ENCODE measurements at regions not wholly inside any gene's neighbourhood (a gene's known extent, or its start where the extent isn't known, plus 50 kb on each side); places are given as distances from the start of the nearest gene placed in this dataset.
"Not testable (repeated sequence)": the region's sequence is repeated elsewhere in the genome, so short reads cannot be mapped to it uniquely, and the experiment has no call there.

GRCh38 chr16:72453856-72454255 lies 281.9 kb upstream of the PMFBP1 start:
- not testable (repeated sequence) for DNase-seq

- DNase-seq = no peak
These were observed 272.7 kb upstream of the PMFBP1 start for GRCh38 chr16:72444696-72445095.

GRCh38 chr16:72443809-72444208 lies 271.9 kb upstream of the PMFBP1 start:
- no peak for DNase-seq

DNA sequence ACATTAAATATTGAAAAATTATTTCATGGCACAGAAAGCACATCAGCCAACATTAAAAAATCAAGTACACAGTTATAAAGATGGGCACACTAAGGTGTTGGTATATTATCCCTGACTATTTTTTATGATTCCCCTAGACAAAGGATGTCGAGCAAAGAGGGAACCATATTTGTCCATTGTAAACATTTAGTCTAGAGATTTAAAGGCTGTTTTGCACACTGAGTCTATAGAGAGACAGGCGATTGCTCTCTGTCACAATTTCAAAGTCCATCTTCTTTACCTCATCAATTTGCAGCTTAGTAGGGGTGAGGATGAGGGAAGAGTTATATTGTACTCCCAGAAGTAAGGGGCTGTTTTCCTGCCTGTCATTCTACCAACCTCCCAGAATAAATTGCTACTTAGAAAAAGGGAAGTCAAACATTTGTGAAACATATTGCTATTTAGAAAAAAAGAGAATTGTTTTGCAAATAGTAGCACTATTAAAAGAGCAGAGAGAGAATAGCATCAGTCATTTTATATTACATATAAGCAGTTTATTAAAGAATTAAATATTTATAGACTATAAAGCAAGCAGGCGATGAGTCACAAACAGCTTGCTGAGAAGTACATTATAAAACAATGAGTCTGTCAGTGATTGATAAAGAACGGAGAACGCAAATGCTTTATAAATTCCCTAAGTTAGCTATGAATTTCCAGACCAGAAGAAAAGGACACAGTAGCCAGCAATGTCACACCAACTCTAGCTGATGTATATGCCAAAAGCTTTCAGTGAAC lies 270.6 kb upstream of the PMFBP1 start:
- DNase-seq = no peak

DNA sequence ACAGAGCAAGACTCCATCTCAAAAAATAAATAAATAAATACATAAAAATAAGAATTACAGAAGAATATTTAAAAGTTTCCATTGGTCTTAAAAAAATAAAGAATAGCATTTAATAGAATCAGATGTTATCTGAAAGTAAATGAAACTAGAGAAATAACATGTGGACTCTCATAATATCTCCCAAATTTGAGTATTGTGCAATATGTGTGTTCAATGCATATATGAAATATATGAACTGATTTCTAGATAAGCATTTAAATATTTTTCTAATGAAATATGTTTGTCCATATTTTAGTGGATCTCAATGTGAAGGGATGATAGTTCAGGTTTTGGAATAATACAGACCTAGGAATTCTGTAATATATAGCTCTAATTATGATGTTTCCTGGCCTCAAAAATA lies 265.9 kb upstream of the PMFBP1 start:
- DNase-seq = no peak

DNA sequence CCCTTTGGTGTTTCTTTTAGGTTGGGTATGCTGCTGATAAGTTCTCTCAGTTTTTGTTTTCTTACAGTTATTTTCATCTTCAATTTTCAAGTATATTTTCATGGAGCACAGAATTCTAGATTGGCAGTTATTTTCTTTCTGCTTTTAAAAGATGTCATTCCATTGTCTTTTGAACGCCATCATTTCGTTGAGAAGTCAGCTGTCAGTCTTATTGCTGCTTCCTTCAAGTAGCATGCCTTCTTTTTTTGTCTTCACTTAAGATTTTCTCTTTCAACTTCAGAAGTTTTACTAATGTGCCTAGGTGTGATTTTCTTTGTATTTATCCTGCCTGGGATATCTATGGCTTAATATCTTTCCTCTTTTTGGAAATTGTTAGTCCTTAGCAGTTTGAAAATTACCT lies 262.2 kb upstream of the PMFBP1 start:
- DNase-seq = no peak

- no peak for DNase-seq
These were observed 258.2 kb upstream of the PMFBP1 start for GRCh38 chr16:72430121-72430520.

DNA sequence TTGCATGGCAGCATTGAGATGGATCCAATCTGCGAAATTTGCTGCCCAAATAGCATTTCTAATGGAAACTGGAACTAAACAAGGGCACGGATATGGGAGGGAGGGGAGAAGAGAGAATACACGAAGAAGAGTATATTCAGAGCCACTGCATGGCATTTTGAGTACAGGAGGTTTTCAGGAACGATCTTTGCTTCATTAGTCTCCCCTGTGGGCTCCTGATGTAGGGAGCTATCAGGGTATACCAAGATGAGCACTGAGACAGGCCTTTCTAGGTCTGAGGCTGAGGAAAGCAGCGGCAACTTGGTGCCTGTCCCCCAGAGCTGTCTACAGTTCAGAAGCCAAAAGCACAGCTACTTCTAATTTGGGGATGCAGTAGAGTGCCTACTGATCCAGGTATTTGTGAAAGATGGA lies 257.7 kb upstream of the PMFBP1 start:
- no peak for DNase-seq

GRCh38 chr16:72428681-72429376 lies 256.9 kb upstream of the PMFBP1 start:
- DNase-seq = no peak

GRCh38 chr16:72427783-72428331 lies 255.9 kb upstream of the PMFBP1 start:
- DNase-seq = no peak

- no peak for DNase-seq
These were observed 255.3 kb upstream of the PMFBP1 start for GRCh38 chr16:72427051-72427782.

DNA sequence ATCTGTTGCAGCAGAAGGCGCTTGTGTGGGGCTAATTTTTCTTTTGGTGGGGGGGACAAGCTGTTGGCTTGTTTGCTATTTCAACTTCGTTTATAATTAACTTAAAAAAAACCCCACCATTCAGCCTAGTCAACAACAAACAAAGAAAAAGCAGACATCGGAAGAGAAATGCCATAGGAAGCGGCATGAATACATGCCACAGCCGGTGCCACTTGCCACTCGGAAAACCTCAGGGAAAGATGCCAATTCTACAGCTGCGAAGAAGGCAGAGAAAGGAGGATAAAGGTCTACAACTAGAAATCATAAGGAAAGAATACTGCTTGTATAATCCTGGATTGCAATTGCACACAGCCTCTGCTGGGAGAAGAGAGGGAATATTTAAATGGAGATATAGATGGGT lies 254.4 kb upstream of the PMFBP1 start:
- DNase-seq = no peak

DNA sequence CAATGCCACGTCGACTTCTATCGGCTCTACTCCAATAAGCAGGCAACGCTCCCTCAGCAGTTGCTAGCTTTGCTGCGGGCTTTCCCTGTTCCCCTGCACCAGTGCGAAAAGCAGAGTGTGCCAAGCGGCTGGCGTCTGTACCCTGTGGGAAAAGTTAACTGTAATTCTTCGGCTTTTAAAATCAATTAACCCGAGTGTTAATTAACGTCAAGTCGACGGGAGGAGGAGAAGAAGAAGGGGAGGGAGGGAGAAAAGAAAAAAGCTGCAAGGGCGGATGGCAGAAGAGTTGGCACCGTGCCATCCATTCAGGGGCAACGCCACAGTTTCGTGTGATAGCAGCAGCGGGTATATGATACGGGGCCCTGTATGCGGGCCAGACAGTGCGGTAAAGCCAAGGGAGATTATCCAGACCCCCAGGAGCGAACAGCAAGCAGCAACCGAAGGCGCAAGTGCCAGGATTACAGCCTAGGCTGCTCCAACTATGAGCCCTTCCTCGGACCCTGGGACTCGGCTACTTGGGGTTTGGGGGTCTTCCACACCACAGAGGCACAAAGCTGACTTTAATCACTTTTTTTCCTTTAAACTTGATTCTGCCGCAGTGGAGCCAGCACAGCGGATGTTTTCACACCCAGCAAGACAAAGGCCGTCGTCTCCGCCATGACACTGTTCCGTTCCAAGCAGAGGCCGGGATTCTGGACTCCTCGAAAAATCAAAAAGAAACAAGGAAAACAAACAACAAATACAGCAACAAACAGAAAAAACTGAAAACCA lies 253.8 kb upstream of the PMFBP1 start:
- DNase-seq = no peak

- no peak for DNase-seq
These were observed 252.8 kb upstream of the PMFBP1 start for GRCh38 chr16:72424757-72425156.

DNA sequence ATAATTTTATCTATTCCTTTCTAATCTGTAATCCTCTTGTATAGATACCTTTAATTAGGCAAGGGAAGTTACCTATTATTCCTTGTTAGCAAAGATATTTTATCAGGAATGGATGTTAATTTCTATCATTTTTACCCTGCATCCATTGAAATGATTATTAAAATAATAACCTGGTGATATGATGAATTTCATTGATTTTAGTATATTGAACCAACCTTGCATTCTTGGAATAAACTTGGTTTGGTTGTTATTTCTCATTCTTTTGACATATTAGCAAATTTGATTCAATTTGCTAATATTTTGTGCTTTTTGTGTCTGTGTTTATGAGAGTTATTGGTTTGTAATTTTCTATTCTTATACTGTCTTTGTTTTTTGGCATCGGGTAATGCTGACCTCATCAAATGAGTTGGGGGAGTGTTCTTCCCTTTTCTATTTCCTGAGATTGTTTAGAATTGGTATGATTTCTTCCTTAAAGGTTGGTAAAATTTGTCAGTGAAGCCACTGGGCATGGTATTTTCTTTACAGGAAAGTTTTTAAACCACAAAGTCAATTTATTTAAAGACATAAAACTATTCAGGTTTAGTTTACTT lies 250.4 kb upstream of the PMFBP1 start:
- DNase-seq = no peak

DNA sequence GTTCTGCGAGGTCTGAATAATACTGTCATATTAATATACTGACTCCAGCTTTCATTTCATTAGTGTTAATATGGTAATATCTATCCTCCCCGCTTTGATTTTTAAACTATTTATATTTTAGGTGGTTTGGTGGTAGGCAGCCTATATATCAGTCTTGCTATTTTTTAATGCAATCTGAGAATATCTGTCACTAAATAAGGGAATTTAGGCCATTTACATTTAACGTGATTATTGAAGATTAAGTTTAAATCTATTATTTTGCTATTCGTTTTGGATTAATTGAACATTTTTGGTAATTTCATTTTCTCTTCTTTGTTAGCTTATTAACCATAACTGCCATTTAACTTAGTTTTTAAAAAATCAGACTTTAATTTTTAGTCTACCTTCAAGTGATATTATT lies 247.7 kb upstream of the PMFBP1 start:
- no peak for DNase-seq

GRCh38 chr16:72415379-72415778 lies 243.4 kb upstream of the PMFBP1 start:
- no peak for DNase-seq

GRCh38 chr16:72410492-72410891 lies 238.5 kb upstream of the PMFBP1 start:
- no peak for DNase-seq

- no peak for DNase-seq
These were observed 237.5 kb upstream of the PMFBP1 start for GRCh38 chr16:72409423-72409822.

DNA sequence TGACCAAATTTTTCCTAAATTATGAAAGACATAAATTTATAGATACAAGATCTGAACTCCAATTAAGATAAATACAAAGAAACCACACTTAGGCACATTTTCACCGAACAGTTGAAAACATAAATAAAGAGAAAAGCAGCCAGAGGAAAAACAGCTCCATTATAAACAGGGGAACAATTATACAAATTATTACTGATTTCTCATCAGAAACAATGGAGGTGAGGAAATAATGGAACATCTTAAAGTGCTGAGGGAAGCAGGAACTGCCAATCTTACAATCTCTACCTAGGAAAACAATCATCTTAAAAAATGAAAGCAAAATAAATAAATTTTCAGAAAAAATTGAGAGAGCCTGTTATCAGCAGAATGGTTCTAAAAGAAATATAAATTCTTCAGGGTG lies 234.4 kb upstream of the PMFBP1 start:
- DNase-seq = no peak

GRCh38 chr16:72404299-72404698 lies 232.3 kb upstream of the PMFBP1 start:
- no peak for DNase-seq

GRCh38 chr16:72401084-72401361 lies 229.1 kb upstream of the PMFBP1 start:
- DNase-seq = no peak

All from GF-D8 (cell line).